IMR-90 (cell line): ENCODE measurements at regions not wholly inside any gene's neighbourhood (a gene's known extent, or its start where the extent isn't known, plus 50 kb on each side); places are given as distances from the start of the nearest gene placed in this dataset.

Experiments used
- ATAC-seq: fragments of 200-7000 bp; cut with Tn5 transposase; 2 replicates; pipeline ENCODE4 v1.9.1; 2020; ENCODE audit warnings: low read depth, mild to moderate bottlenecking, moderate library complexity
- BruUV-seq: library from RNA; stranded (reverse); fragments of 400-500 nt; replicated peaks from 2 replicates; lab custom pipeline; 2021; lab: Mats Ljungman, UMichigan
- CTCF ChIA-PET: fragments of 300-600 bp; formaldehyde crosslinking; extraction: SDS; loops from one replicate; lab custom pipeline; 2021; ENCODE audit warnings: antibody characterized with exemption; lab: Yijun Ruan, JAX
- POLR2A ChIA-PET: fragments of 300-600 bp; sonication (Branson Sonifier 250); formaldehyde crosslinking; loops from one replicate; lab custom pipeline; 2022; ENCODE audit warnings: antibody characterized with exemption; ENCODE audit not compliant: unreplicated experiment; lab: Charles Lee
- DNase-seq: peaks from one replicate; pipeline ENCODE4 v3.0.0; 2013
- H2AFZ ChIP-seq: replicated peaks from 2 replicates; pipeline ENCODE3; 2013; ENCODE audit warnings: low read length, mild to moderate bottlenecking; ENCODE audit not compliant: poor library complexity
- H2AK5ac ChIP-seq: 2 replicates; pipeline ENCODE4 v1.6.1; 2013; ENCODE audit warnings: low read depth, low read length, inconsistent platforms
- H2AK9ac ChIP-seq: replicated peaks from 2 replicates; pipeline ENCODE3; 2013; ENCODE audit warnings: mild to moderate bottlenecking, low read depth, low read length, moderate library complexity; ENCODE audit not compliant: poor library complexity
- H2BK120ac ChIP-seq: 2 replicates; pipeline ENCODE4 v1.6.1; 2013; ENCODE audit warnings: low read depth, low read length, inconsistent platforms
- H2BK15ac ChIP-seq: 3 replicates; pipeline ENCODE4 v1.6.1; 2013; ENCODE audit warnings: low read depth, low read length, inconsistent platforms
- H2BK20ac ChIP-seq: 2 replicates; pipeline ENCODE4 v1.6.1; 2013; ENCODE audit warnings: low read depth, mild to moderate bottlenecking, inconsistent platforms, low read length, moderate library complexity
- H2BK5ac ChIP-seq: 2 replicates; pipeline ENCODE4 v1.6.1; 2013; ENCODE audit warnings: mild to moderate bottlenecking, low read depth, low read length, inconsistent platforms; ENCODE audit not compliant: poor library complexity, severe bottlenecking
- H3K14ac ChIP-seq: replicated peaks from 2 replicates; pipeline ENCODE4 v1.6.1; 2013; ENCODE audit warnings: low read depth, low read length, inconsistent platforms
- H3K18ac ChIP-seq: 2 replicates; pipeline ENCODE4 v1.6.1; 2013; ENCODE audit warnings: low read depth, low read length, control low read depth
- H3K23ac ChIP-seq: 2 replicates; pipeline ENCODE4 v1.6.1; 2013; ENCODE audit warnings: low read depth, low read length, inconsistent platforms
- H3K27ac ChIP-seq: 2 replicates; pipeline ENCODE4 v1.5.1; 2013; ENCODE audit warnings: mild to moderate bottlenecking, control low read depth, low read length; ENCODE audit not compliant: insufficient read depth
- H3K27me3 ChIP-seq: 2 replicates; pipeline ENCODE4 v1.6.1; 2013; ENCODE audit warnings: low read length; ENCODE audit not compliant: control insufficient read depth, insufficient read depth
- H3K36me3 ChIP-seq: 2 replicates; pipeline ENCODE4 v1.6.1; 2013; ENCODE audit warnings: low read length, mixed read lengths; ENCODE audit not compliant: control insufficient read depth, insufficient read depth
- H3K4ac ChIP-seq: 2 replicates; pipeline ENCODE4 v1.6.1; 2013; ENCODE audit warnings: low read depth, low read length, inconsistent platforms
- H3K4me1 ChIP-seq: 2 replicates; pipeline ENCODE4 v1.6.1; 2013; ENCODE audit warnings: low read length, mixed read lengths; ENCODE audit not compliant: control insufficient read depth, insufficient read depth
- H3K4me2 ChIP-seq: 2 replicates; pipeline ENCODE4 v1.6.1; 2013; ENCODE audit warnings: low read depth, mild to moderate bottlenecking, control low read depth, low read length, moderate library complexity
- H3K4me3 ChIP-seq: 2 replicates; pipeline ENCODE4 v1.5.1; 2013; ENCODE audit warnings: low read depth, mild to moderate bottlenecking, control low read depth, low read length, moderate library complexity; ENCODE audit not compliant: insufficient read depth
- H3K56ac ChIP-seq: 2 replicates; pipeline ENCODE4 v1.6.1; 2013; ENCODE audit warnings: low read length, inconsistent platforms; ENCODE audit not compliant: insufficient read depth; ENCODE audit errors: extremely low read depth
- H3K79me1 ChIP-seq, 2 experiments: 2 replicates each; pipeline ENCODE4 v1.6.1; 2013; ENCODE audit warnings: low read length in 2 of 2, inconsistent platforms in 1 of 2, low read depth in 1 of 2
- H3K9ac ChIP-seq: 2 replicates; pipeline ENCODE4 v1.6.1; 2013; ENCODE audit warnings: low read depth, low read length, control low read depth
- H3K9me1 ChIP-seq: 2 replicates; pipeline ENCODE4 v1.6.1; 2013; ENCODE audit warnings: low read length, inconsistent platforms; ENCODE audit not compliant: insufficient read depth
- H3K9me3 ChIP-seq: 2 replicates; pipeline ENCODE4 v1.6.1; 2013; ENCODE audit warnings: low read length; ENCODE audit not compliant: control insufficient read depth, insufficient read depth
- H4K20me1 ChIP-seq: 2 replicates; pipeline ENCODE4 v1.6.1; 2013; ENCODE audit warnings: low read length, inconsistent platforms; ENCODE audit not compliant: insufficient read depth
- H4K5ac ChIP-seq: 2 replicates; pipeline ENCODE4 v1.6.1; 2013; ENCODE audit warnings: mild to moderate bottlenecking, low read depth, low read length, control low read depth
- H4K8ac ChIP-seq, 2 experiments: 2 replicates each; pipeline ENCODE4 v1.6.1; 2013; ENCODE audit warnings: low read depth in 2 of 2, low read length in 2 of 2, control low read depth in 1 of 2, inconsistent platforms in 1 of 2
- H4K91ac ChIP-seq: 2 replicates; pipeline ENCODE4 v1.6.1; 2013; ENCODE audit warnings: low read depth, low read length, inconsistent platforms; ENCODE audit not compliant: insufficient read depth
- BHLHE40 ChIP-seq: fragments of 150-350 bp; IDR thresholded peaks from 2 replicates; pipeline ENCODE4 v1.6.1; 2016; ENCODE audit warnings: mild to moderate bottlenecking, low read depth, low read length
- CEBPB ChIP-seq: IDR thresholded peaks from 2 replicates; pipeline ENCODE4 v1.6.1; 2012; ENCODE audit warnings: low read depth, low read length, improper control_type of control experiment
- CHD1 ChIP-seq: IDR thresholded peaks from 2 replicates; pipeline ENCODE4 v1.6.1; 2012; ENCODE audit warnings: low read depth, low read length, improper control_type of control experiment
- CTCF ChIP-seq: conservative IDR thresholded peaks from 2 replicates; pipeline ENCODE4 v1.5.1; 2012; ENCODE audit warnings: mild to moderate bottlenecking, low read depth, low read length, improper control_type of control experiment
- ELK1 ChIP-seq: fragments of 150-350 bp; IDR thresholded peaks from 2 replicates; pipeline ENCODE4 v1.6.1; 2016; ENCODE audit warnings: low read depth, mild to moderate bottlenecking, low read length, moderate library complexity, borderline replicate concordance
- FOS ChIP-seq: fragments of 150-350 bp; IDR thresholded peaks from 2 replicates; pipeline ENCODE4 v1.6.1; 2016; ENCODE audit warnings: low read depth, low read length
- MAFK ChIP-seq: IDR thresholded peaks from 2 replicates; pipeline ENCODE4 v1.6.1; 2012; ENCODE audit warnings: low read depth, low read length, improper control_type of control experiment
- MAZ ChIP-seq: IDR thresholded peaks from 2 replicates; pipeline ENCODE4 v1.6.1; 2012; ENCODE audit warnings: low read depth, mild to moderate bottlenecking, low read length, improper control_type of control experiment, moderate library complexity, borderline replicate concordance
- MXI1 ChIP-seq: IDR thresholded peaks from 2 replicates; pipeline ENCODE4 v1.6.1; 2012; ENCODE audit warnings: low read depth, mild to moderate bottlenecking, low read length, moderate library complexity, borderline replicate concordance
- NFE2L2 ChIP-seq: fragments of 150-350 bp; IDR thresholded peaks from 2 replicates; pipeline ENCODE4 v1.6.1; 2016; ENCODE audit warnings: low read depth, mild to moderate bottlenecking, low read length
- POLR2A ChIP-seq: IDR thresholded peaks from 2 replicates; pipeline ENCODE4 v1.6.1; 2012; ENCODE audit warnings: mild to moderate bottlenecking, low read depth, low read length
- RAD21 ChIP-seq: IDR thresholded peaks from 2 replicates; pipeline ENCODE4 v1.6.1; 2012; ENCODE audit warnings: low read length, improper control_type of control experiment
- RCOR1 ChIP-seq: IDR thresholded peaks from 2 replicates; pipeline ENCODE4 v1.6.1; 2012; ENCODE audit warnings: mild to moderate bottlenecking, low read length, improper control_type of control experiment; ENCODE audit not compliant: insufficient replicate concordance
- RFX5 ChIP-seq: IDR thresholded peaks from 2 replicates; pipeline ENCODE4 v1.8.0; 2012; ENCODE audit warnings: low read depth, mild to moderate bottlenecking, low read length, moderate library complexity
- SMC3 ChIP-seq: fragments of 150-350 bp; IDR thresholded peaks from 2 replicates; pipeline ENCODE4 v1.6.1; 2016; ENCODE audit warnings: low read depth, mild to moderate bottlenecking, antibody characterized with exemption, low read length, moderate library complexity
- USF2 ChIP-seq: fragments of 150-350 bp; IDR thresholded peaks from 2 replicates; pipeline ENCODE4 v1.6.1; 2017; ENCODE audit warnings: mild to moderate bottlenecking, antibody characterized with exemption, low read length, low read depth
- WGBS, 2 experiments: methylation state at CpG; one replicate each; pipeline versions ENCODE4 v1.1.5 to v1.1.7; 2013; ENCODE audit warnings: missing lambda C conversion rate in 2 of 2; ENCODE audit not compliant: insufficient read length in 1 of 2; ENCODE audit errors: extremely low coverage in 2 of 2; 5-methylcytosine and 5-hydroxymethylcytosine counted together
- dilution Hi-C: fragments of 300-500 bp; cut with HindIII; formaldehyde crosslinking; loops from one replicate; pipeline ENCODE4 v1.14.3; 2018; ENCODE audit warnings: low sequenced_read_pairs; ENCODE audit not compliant: unreplicated experiment
- in situ Hi-C: fragments of 300-500 bp; cut with MboI; formaldehyde crosslinking; loops from 3 replicates; pipeline ENCODE4 v1.14.3; 2019; ENCODE audit warnings: low sequenced_read_pairs, inconsistent platforms, mixed read lengths
- intact Hi-C: fragments of 100-400 bp; cut with micrococcal nuclease; formaldehyde crosslinking; loops from 2 replicates; pipeline ENCODE4 v1.10.0; 2022

- no peak overlapping the region for H3K27ac ChIP-seq
- dilution Hi-C loops (no loop called here), intact Hi-C loops (no loop called here), in situ Hi-C loops (no loop called here)
- no peak overlapping the region for H3K4me2 ChIP-seq
- no peak overlapping the region for H4K91ac ChIP-seq
- H4K5ac ChIP-seq, result no peak overlapping the region
- DNase-seq, result no peak
- no TSS peak for BruUV-seq
- H2AK9ac ChIP-seq, result no peak overlapping the region
- peaks cover 9% of the 10 kb centered on the region for H3K4me1 ChIP-seq
- H3K23ac ChIP-seq, result no peak overlapping the region
- H3K36me3 ChIP-seq, result no peaks in the 10 kb centered on the region
- TF ChIP-seq FOS, result no peak
- TF ChIP-seq RFX5, result no peak
- TF ChIP-seq POLR2A, result no peak
- TF ChIP-seq RCOR1, result no peak
- no peak for TF ChIP-seq MAFK
- no peak for TF ChIP-seq CEBPB
- TF ChIP-seq ELK1, result no peak
- TF ChIP-seq CTCF, result no peak
- TF ChIP-seq RAD21, result no peak
- no peak for TF ChIP-seq NFE2L2
- TF ChIP-seq MXI1, result no peak
- TF ChIP-seq MAZ, result no peak
- TF ChIP-seq BHLHE40, result no peak
- TF ChIP-seq CHD1, result no peak
- TF ChIP-seq SMC3, result no peak
- TF ChIP-seq USF2, result no peak
- no peaks in the 10 kb centered on the region for H4K20me1 ChIP-seq
- POLR2A ChIA-PET, result no interaction called here
- CTCF ChIA-PET, result no interaction called here
- H3K18ac ChIP-seq, result no peak overlapping the region
- no peaks in the 10 kb centered on the region for H3K9me1 ChIP-seq
- H2AFZ ChIP-seq, result no peak overlapping the region
- H3K14ac ChIP-seq, result no peak overlapping the region
- no peaks in the 10 kb centered on the region for H3K79me1 ChIP-seq
- no peak overlapping the region for H3K9ac ChIP-seq
- no peak overlapping the region for H4K8ac ChIP-seq
- no peak overlapping the region for H3K56ac ChIP-seq
- peaks cover 6% of the 10 kb centered on the region; the same call in 1 of the 2 replicates for H3K27me3 ChIP-seq
- no peak overlapping the region for H3K4ac ChIP-seq
- H2BK5ac ChIP-seq, result no peak overlapping the region
- no peak overlapping the region for H2BK120ac ChIP-seq
- H3K9me3 ChIP-seq, result no peaks in the 10 kb centered on the region; the same call in none of the 2 replicates
- H2BK15ac ChIP-seq, result no peak overlapping the region
- H3K4me3 ChIP-seq, result no peak overlapping the region
- no CpG with 5 or more reads among the region's 6 CpGs for WGBS, 2 experiments
- ATAC-seq, result no peak
- H2BK20ac ChIP-seq, result no peak overlapping the region
- H2AK5ac ChIP-seq, result no peak overlapping the region
Measured at GRCh38 chr2:71827524-71827901, 320.1 kb downstream of the CYP26B1 start.
